ENCODE measurements at regions not wholly inside any gene's neighbourhood (a gene's known extent, or its start where the extent isn't known, plus 50 kb on each side); places are given as distances from the start of the nearest gene placed in this dataset.
"Not testable (repeated sequence)": the region's sequence is repeated elsewhere in the genome, so short reads cannot be mapped to it uniquely, and the experiment has no call there.

DNA sequence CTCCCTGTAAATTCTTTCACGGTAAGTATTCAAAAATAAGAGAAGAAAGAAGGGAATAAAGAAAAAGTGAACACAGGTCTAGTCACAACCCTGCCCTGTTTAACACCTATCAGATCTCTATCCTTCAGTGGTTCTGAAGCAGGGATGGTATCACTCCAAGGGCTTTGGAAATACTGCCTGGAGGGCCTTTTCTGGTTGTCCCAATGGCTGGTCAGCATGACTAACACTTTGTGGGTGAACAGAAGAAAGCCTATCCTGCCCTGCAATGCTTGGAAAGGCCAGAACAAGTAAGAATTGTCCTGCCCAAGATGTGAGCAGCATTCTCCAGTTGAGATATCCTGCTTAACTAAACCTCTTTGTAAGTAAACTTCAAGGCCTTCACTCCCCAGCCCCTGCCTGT lies 124.9 kb downstream of the TMEM167A start:
- no peak for DNase-seq (ENCODE audit: low spot score)

DNA sequence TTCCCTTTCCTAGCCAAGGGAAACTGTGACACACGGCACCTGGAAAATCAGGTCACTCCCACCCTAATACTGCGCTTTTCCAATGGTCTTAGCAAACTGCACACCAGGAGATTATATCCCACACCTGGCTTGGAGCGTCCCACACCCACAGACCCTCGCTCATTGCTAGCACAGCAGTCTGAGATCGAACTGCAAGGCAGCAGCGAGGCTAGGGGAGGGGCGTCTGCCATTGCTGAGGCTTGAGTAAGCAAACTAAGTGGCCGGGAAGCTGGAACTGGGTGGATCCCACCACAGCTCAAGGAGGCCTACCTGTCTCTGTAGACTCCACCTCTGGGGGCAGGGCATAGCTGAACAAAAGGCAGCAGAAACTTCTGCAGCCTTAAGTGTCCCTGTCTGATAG lies 132.9 kb downstream of the TMEM167A start:
- not testable (repeated sequence) for DNase-seq (ENCODE audit: low spot score)

GRCh38 chr5:82942083-82942881 lies 134.9 kb downstream of the TMEM167A start:
- no peak for DNase-seq (ENCODE audit: low spot score)

GRCh38 chr5:82938901-82939725 lies 138.1 kb downstream of the TMEM167A start:
- no peak for DNase-seq (ENCODE audit: low spot score)

DNA sequence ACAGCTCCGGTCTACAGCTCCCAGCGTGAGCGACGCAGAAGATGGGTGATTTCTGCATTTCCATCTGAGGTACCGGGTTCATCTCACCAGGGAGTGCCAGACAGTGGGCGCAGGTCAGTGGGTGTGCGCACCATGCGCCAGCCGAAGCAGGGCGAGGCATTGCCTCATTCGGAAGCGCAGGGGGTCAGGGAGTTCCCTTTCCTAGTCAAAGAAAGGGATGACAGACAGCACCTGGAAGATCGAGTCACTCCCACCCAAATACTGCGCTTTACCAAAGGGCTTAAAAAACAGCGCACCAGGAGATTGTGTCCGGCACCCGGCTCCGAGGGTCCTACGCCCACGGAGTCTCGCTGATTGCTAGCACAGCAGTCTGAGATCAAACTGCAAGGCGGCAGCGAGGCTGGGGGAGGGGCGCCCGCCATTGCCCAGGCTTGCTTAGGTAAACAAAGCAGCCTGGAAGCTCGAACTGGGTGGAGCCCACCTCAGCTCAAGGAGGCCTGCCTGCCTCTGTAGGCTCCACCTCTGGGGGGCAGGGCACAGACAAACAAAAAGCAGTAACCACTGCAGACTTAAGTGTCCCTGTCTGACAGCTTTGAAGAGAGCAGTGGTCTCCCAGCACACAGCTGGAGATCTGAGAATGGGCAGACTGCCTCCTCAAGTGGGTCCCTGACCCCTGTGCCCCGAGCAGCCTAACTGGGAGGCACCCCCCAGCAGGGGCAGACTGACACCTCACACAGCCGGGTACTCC lies 144.5 kb downstream of the TMEM167A start:
- not testable (repeated sequence) for DNase-seq (ENCODE audit: low spot score)

- no peak for DNase-seq (ENCODE audit: low spot score)
Measured at GRCh38 chr5:82931110-82931509, 146.1 kb downstream of the TMEM167A start.

DNA sequence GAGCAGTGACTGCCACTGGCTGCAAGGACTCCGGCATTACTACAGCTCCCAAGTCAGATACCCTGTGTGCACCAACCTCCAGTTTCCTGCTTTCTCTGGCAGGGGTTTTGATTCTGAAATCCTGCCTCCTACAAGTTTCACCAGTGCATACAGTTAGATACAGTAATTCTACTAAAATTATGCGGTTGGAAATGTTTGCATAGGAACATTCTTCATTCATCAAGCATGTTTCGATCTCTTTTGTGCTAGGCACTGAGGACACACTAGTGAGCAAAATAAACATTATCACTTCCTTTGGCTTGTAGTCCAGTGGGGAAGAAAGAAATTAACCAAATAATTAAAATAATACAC lies 152.2 kb downstream of the TMEM167A start:
- DNase-seq (ENCODE audit: low spot score) = no peak

DNA sequence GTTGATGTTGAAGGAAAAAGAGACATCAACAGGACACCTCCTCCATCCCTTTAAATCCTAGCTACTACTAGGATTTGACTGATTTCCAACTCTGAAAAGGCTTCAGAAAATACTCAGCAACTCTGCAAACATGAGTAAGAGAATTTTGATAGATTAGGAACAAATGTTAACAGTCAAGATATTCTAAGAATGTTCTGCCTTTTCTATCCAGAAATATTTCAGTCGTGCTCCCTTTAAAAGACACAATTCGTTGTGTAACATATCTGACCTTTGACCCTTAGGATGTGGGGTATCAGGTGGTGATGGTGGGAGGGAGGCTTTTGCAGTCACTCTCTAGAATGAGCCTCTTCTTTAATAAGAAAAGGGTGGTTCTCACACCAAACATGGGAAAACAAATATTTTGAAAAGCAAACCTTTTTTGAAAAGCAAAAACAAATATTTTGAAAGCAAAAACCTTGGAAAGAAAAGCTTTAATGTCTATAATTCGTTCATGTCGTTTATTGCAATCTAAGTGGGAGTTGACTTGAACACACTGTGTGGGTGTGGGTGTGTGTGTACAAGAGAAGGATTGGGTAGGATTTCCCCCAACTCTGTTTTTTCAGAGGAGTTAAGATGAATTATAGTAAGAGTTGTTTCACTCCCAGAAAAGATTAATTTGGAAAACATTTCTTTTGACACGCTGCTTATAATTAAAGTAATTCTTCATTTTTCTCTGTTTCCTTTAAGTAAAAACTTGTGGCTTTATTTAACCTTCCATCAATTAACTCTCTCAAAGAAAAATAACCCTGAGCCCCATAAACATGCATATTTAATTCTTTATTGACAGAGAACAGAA lies 152.8 kb downstream of the TMEM167A start:
- no peak for DNase-seq (ENCODE audit: low spot score)

- DNase-seq (ENCODE audit: low spot score) = no peak
Measured at GRCh38 chr5:82922086-82922734, 155.0 kb downstream of the TMEM167A start.

DNA sequence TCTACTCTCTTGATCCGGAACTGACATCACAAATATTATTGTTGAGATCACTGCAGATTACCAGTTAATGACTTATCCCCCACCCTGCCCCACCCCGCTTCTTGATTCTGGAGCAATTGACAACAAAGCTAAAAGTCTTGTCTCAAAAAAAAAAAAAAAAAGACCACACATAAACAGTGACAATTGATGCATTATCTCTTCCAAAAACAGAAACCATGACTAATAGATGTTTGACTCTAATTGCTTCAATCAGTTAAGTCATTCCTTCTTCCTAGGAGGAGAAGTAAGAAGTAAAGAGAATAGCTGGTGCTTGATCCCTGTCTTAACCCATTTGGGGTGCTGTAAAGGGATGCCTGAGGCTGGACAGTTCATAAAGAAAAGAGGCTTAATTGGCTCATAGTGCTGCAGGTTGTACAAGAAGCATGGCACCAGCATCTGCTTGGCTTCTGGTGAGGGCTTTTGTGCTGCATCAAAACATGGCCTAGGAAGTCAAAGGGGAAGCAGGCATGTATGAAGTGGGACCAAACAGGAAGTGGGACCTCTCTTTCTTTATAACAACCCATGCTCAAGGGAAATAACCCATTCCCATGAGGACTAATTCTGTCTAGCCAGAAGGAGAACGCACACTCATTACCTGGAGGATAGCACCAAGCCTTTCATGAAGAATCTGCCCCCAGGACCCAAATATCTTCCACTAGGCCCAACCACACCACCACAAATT lies 158.7 kb downstream of the TMEM167A start:
- DNase-seq (ENCODE audit: low spot score) = no peak

DNA sequence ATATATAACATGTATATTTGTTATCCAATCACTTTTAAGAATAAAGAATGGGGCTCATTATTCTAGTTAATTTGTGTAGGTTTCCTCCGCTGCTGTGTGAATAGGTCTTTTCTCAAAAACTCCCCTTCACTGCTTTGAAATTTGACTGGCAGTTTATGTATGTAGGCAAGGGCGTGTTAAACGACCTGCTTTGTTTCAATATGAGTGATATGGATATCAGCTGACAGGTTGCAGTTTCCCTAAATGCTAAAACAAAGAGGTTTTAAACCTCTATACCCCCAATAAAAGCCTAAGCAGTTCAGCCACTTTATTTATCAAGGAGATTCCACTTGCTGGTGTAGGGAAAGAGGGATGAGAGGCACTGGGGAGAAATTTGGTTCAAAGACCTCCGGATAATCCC lies 159.6 kb downstream of the TMEM167A start:
- no peak for DNase-seq (ENCODE audit: low spot score)

DNA sequence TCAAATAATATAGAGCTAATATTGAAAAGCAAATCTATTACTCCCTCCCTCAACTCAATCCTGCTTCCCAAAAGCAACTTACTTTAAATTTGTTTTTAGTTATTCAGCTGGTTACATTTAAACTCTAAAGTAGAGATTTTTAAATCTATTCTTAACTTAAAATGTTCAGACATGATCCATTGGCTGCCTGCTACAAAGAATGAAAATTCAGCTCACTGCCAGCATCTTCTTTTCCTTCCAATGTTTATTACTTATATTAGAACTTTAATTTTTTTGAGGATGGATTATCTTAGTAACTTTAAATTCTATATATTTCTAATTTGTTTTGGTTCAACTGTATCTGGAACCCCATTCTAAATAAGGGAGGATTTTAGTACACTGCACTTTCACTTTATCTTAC lies 163.2 kb downstream of the TMEM167A start:
- no peak for DNase-seq (ENCODE audit: low spot score)

DNA sequence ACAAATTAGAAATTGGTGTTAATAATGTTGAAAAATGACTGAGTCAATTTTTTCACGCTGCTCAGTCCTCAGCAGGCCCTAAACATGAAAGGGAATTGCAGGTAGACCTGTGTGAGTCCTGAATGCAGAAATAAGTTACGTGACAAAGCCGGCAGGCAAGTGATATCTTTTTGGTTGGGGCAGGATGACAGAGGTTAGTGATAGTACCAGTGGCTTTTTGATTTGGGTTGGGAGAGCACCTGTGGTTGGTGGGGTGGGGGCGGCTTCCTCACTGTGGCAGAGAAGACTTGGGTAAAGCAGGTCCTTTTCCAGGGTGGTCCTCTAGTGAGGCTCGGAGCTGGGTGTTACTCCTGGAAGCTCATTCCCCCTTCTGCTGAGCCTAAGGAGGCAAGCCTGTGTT lies 164.7 kb downstream of the TMEM167A start:
- no peak for DNase-seq (ENCODE audit: low spot score)

DNA sequence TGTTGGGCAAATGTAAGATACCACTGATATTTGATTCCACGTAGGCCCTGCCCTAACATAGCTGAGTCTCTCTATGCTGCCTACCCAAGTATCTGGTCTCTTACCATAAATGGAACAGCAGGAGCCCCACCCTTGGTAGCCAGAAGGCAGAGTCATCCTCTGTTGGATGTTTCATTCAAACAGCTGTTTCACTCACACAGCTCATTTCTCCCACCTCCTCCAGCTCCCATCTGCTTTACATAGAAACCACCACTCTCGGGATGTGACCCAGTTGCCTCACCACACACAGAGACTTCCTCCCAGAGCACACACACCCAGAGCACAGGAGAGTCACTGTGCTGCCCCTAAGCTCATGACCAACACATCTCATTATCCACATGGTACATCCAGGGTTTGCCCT lies 165.3 kb downstream of the TMEM167A start:
- no peak for DNase-seq (ENCODE audit: low spot score)

GRCh38 chr5:82910905-82911304 lies 166.3 kb downstream of the TMEM167A start:
- DNase-seq (ENCODE audit: low spot score) = no peak

- DNase-seq (ENCODE audit: low spot score) = no peak
Measured at GRCh38 chr5:82910491-82910890, 166.7 kb downstream of the TMEM167A start.

DNA sequence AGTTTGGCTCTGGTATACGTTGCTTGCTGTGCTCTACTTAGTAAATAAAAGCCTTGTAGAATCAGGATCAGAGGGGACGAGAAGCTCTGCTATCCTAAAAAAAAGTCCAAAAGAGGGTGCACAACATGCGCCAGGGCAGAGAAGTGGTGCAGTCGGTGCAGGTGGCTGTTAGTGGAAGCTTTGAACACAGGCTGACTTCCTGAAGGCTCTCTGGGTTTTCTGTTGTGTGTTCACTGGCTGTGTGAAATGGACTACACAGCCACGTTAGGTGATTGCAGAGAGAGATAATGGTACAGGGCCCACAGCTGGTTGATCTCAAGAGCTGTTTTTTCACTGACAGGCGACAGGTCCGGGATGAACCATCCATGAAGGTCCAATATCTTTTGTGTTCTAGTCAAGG lies 167.4 kb downstream of the TMEM167A start:
- DNase-seq (ENCODE audit: low spot score) = no peak

GRCh38 chr5:82905986-82906385 lies 171.2 kb downstream of the TMEM167A start:
- no peak for DNase-seq (ENCODE audit: low spot score)

DNA sequence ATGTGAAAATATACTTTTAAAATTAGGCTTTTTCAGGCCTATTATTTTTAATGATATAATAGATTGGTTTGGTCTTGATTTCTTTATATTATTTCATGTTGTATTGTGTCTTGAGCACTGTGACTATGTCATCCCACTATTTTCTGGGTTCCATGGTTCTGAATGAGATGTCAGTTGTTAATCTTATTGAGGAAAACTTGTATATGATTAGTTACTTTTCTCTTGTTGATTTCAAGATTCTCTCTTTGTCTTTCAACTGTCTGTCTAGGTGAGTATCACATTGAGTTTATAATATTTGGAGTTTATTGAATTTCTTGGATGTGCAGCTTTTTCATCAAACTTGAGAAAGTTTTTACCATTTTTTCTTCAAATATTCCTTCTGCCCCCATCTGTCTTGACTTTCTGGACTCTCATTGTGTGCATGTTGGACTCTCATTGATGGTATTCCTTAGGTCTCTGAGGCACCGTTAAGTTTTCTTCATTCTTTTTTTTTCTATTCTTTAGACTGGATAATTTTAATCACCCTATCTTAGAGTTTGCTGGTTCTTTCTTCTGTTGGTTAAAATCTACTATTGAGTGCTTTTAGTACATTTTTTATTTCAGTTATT lies 175.8 kb downstream of the TMEM167A start:
- no peak for DNase-seq (ENCODE audit: low spot score)

DNA sequence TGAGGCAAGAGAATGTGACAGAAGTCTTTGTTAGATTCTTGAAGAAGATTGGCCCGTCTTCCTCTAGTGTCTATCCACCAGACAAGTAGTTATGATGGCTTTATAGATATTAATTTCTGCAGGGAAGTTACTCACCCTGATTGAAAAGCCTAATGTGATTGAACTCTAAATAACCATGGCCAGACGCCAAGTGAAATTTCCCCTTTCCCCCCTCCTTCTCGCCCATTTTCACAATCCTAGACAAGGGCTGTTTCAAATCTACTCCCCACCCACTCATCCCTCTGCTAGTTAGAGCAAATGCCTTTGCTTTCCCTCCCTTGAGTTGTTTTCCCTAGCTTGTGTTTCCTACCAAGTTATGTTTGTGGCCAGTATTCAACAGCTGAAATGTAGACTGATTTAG lies 182.5 kb downstream of the TMEM167A start:
- no peak for DNase-seq (ENCODE audit: low spot score)

All from hematopoietic multipotent progenitor cell treated with erythropoietin and hydrocortisone succinate and interleukin-3 and kit ligand, for 17 days (in vitro differentiated cells).